Upper lobe of left lung (tissue), 6 donors: ENCODE measurements at regions not wholly inside any gene's neighbourhood (a gene's known extent, or its start where the extent isn't known, plus 50 kb on each side); places are given as distances from the start of the nearest gene placed in this dataset.

Source experiments
- ATAC-seq, 2 donors: fragments of 200-7000 bp; cut with Tn5 transposase; one replicate each; pipeline ENCODE4 v1.9.1; 2022; ENCODE audit warnings: mild to moderate bottlenecking in 2 of 2, moderate library complexity in 2 of 2; ENCODE audit not compliant: low FRiP score in 2 of 2
- DNase-seq, 2 donors: peaks; one replicate each; pipeline ENCODE4 v3.0.0-alpha.2; 2019 to 2020
- H3K27ac ChIP-seq, 4 donors: fragments of 200-600 bp; sonication (generic); one replicate each; pipeline ENCODE4 v1.5.1; 2016 to 2019
- H3K27me3 ChIP-seq, 4 donors: fragments of 200-600 bp; sonication (generic); one replicate each; pipeline ENCODE4 v1.5.1; 2017 to 2019
- H3K36me3 ChIP-seq, 4 donors: fragments of 200-600 bp; sonication (generic); one replicate each; pipeline ENCODE4 v1.5.1; 2016 to 2019
- H3K4me1 ChIP-seq, 4 donors: fragments of 200-600 bp; sonication (generic); one replicate each; pipeline ENCODE4 v1.5.1; 2018 to 2019
- H3K4me3 ChIP-seq, 4 donors: fragments of 200-600 bp; sonication (generic); one replicate each; pipeline ENCODE4 v1.5.1; 2017 to 2019; ENCODE audit warnings: mild to moderate bottlenecking in 2 of 4, moderate library complexity in 1 of 4
- H3K9me3 ChIP-seq, 4 donors: fragments of 200-600 bp; sonication (generic); one replicate each; pipeline ENCODE4 v1.5.1; 2018 to 2019
- CTCF ChIP-seq, 6 experiments: fragments of 450-650 bp in 4 of 6; fragments of 200-600 bp in 2 of 6; sonication (generic) in 2 of 6; IDR thresholded peaks; one replicate each; pipeline ENCODE4 v1.5.1; 2016 to 2019; ENCODE audit warnings: antibody characterized with exemption in 6 of 6
- EP300 ChIP-seq, 4 donors: sonication (generic); formaldehyde crosslinking; IDR thresholded peaks; one replicate each; pipeline ENCODE4 v1.5.1; 2017; ENCODE audit warnings: antibody characterized with exemption in 4 of 4, control low read depth in 2 of 4
- POLR2A ChIP-seq, 4 donors: fragments of 450-650 bp; IDR thresholded peaks; one replicate each; pipeline ENCODE4 v1.5.1; 2016 to 2017; ENCODE audit warnings: antibody characterized with exemption in 4 of 4, mild to moderate bottlenecking in 2 of 4
- POLR2AphosphoS5 ChIP-seq, 2 donors: sonication (generic); formaldehyde crosslinking; IDR thresholded peaks; one replicate each; pipeline ENCODE4 v1.5.1; 2017; ENCODE audit warnings: antibody characterized with exemption in 2 of 2
- WGBS, 2 donors: methylation state at CpG; one replicate each; pipeline ENCODE4 v1.1.5; 2017 to 2018; 5-methylcytosine and 5-hydroxymethylcytosine counted together
- donor health status: DM: no; HTN: no; CAD: no; lungs with moderate emphysema.
- donor health status: DM: no; HTN: yes; CAD: no; lungs with severe emphysema.

DNA sequence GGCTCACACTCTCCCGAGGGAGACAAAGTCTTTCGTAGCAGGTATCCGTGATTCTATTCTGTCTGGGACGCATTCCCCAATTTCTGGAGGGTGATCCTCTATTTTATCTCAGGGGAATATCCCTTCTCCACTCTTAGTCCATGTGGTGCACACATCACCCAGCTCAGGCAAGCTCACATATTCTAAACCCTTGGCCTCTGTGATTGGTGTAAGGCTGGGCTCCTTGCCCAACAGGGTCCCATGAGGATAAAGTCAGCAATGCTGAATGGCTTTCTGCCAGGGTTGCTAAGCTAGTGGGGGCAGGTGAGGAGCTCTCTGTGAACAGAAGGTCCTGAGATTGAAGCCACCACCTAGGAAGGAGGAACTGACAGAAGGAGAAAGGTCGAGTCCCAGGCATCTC is 137.2 kb downstream of the CDH26 start:
- whole genome bisulfite sequencing, 2 donors, result 80 to 89% methylated on average over 5 of the region's 5 CpGs

DNA sequence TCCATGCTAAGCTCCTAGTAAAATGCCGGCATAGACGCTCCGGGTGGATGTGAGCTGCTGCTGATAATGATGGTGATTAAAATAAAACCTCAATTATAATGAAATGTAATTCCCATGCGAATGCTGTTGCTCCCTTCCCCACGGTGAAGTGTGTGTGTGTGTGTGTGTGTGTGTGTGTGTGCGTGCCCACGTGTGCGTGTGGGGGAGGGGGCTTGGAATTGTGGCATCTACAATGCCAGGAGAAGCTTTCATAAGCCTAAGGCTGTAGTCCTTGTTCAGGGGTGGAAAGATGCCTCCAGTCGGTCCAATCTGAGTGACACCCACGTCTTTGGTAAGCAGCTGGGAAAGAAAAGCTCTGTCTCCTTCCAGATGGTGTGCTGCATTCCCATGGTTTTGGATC is 137.9 kb downstream of the CDH26 start:
- Histone ChIP-seq H3K4me3 (no peak overlapping the region), H3K36me3 (no peaks in the 10 kb centered on the region), H3K9me3 (peaks cover 0 to 8% (median 2%) of the 10 kb centered on the region in 4 donors), H3K27ac (no peak overlapping the region), H3K4me1 (peaks cover 0 to 6% (median 4%) of the 10 kb centered on the region in 4 donors), H3K27me3 (no peaks in the 10 kb centered on the region)
- DNase-seq (no peak), ATAC-seq (no peak)
- TF ChIP-seq POLR2A (IDR thresholded peaks at IDR 0.05), result no peak
- no peak for TF ChIP-seq POLR2AphosphoS5 (IDR thresholded peaks at IDR 0.05)
- no peak for TF ChIP-seq EP300 (IDR thresholded peaks at IDR 0.05)
- TF ChIP-seq CTCF (IDR thresholded peaks at IDR 0.05), result no peak
- WGBS, 2 donors, result 83 to 89% methylated on average over 8 to 10 of the region's 10 CpGs

More for the DNA sequence above, 137.2 kb downstream of the CDH26 start:
- ATAC-seq (no peak), DNase-seq (no peak)
- Histone ChIP-seq H3K9me3 (peaks cover 0 to 8% (median 2%) of the 10 kb centered on the region in 4 donors), H3K4me3 (no peak overlapping the region), H3K27me3 (no peaks in the 10 kb centered on the region), H3K4me1 (no peaks in the 10 kb centered on the region), H3K36me3 (no peaks in the 10 kb centered on the region), H3K27ac (no peak overlapping the region)
- no peak for TF ChIP-seq POLR2AphosphoS5 (IDR thresholded peaks at IDR 0.05)
- no peak for TF ChIP-seq CTCF (IDR thresholded peaks at IDR 0.05)
- TF ChIP-seq POLR2A (IDR thresholded peaks at IDR 0.05), result no peak
- TF ChIP-seq EP300 (IDR thresholded peaks at IDR 0.05), result no peak

DNA sequence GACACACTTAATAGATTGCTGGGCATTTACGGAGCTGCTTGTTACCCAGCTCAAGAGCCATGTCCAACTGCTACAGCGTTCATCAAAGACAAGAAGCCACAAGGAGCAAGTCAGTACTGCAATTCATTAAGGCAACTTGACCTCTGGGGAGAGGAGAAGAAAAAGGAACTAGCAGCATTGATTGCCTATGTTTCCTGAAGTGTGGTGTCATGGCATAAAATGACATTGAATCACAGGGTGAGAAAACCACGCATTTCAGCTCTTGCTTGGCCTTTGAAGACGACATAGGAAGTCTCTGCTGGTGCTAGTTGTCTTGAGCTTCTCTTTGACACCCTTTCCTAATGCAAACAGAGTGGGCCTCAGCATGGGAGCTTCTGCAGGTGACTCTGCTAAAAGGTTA is 139.1 kb downstream of the CDH26 start:
- Histone ChIP-seq H3K36me3 (no peaks in the 10 kb centered on the region), H3K4me1 (peaks cover 0 to 14% (median 8%) of the 10 kb centered on the region in 4 donors), H3K9me3 (peaks cover 0 to 8% (median 1%) of the 10 kb centered on the region in 4 donors), H3K4me3 (no peak overlapping the region), H3K27me3 (no peaks in the 10 kb centered on the region), H3K27ac (peak overlapping the region in 2 of 4 donors; percentile 0 to 4)
- ATAC-seq, result peak in 1 of 2 donors; percentile 53
- peak in 1 of 2 donors; percentile 46 for DNase-seq
- TF ChIP-seq EP300 (IDR thresholded peaks at IDR 0.05), result peak in 1 of 4 donors; percentile 42
- TF ChIP-seq POLR2A (IDR thresholded peaks at IDR 0.05), result no peak
- 55 to 69% methylated on average over 4 of the region's 4 CpGs for WGBS, 2 donors

DNA sequence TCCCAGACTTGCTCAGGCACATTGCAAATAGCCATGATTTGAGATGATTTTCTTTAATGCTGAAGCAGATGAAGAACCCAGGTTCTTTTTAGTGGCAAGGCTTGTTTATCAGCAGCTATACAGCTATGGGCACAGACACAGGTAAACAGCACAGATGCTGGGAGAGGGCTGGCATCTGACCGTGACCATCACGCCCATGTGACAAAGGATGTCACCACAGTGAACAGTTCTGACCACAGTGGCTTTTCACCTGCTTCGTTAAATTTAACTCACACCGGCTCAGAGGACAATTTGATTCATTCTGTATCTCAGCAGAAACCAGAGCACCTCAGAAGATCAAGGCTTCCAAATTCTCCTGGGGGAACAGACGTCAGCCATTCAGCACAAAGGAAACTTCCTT is 142.6 kb downstream of the CDH26 start:
- H3K4me1 ChIP-seq, result peaks cover 0 to 15% (median 14%) of the 10 kb centered on the region in 4 donors
- no peak overlapping the region for H3K4me3 ChIP-seq
- ATAC-seq (no peak), DNase-seq (no peak)
- no peaks in the 10 kb centered on the region for H3K36me3 ChIP-seq
- no peaks in the 10 kb centered on the region for H3K27me3 ChIP-seq
- no peak for TF ChIP-seq EP300 (IDR thresholded peaks at IDR 0.05)
- TF ChIP-seq CTCF (IDR thresholded peaks at IDR 0.05), result no peak
- TF ChIP-seq POLR2AphosphoS5 (IDR thresholded peaks at IDR 0.05), result no peak
- TF ChIP-seq POLR2A (IDR thresholded peaks at IDR 0.05), result no peak
- H3K9me3 ChIP-seq, result no peaks in the 10 kb centered on the region
- H3K27ac ChIP-seq, result peak overlapping the region; percentile 28 to 74 (median 58)
- WGBS, 2 donors, result 42 to 47% methylated on average over 5 of the region's 5 CpGs

DNA sequence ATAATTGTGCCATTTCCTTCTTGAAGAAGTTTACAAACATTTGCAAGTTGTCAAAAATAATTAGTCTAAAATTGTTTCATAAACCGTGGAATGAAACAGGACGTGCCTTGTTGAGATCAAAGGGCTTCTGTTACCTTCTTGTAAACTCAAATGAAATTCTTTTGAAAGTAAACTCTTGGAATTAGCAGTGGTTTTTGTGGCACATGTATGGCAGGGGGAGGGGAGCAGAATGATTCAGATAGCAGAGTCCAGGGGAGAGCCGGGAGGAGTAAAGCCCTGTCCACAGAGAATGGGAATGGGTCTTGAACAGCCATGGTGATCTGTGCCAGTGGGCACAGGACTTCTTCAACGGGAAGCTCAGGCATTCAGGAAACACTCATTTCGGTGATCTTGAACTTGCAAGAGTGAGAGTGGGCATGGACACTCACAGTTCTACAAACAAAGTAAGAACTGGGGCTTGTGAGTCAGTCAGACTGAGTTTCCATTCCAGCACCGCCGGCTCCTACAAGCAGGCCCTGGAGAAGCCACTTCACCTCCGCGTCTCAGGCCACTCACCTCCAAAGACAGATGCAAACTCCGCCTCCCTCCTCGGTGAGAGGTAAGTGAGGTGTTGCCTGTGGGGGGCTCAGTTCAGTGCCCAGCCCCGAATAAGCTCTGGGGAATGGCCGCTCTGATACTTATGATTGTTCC is 143.1 kb downstream of the CDH26 start:
- DNase-seq (peak in 1 of 2 donors; percentile 87), ATAC-seq (peak in 1 of 2 donors; percentile 84)
- Histone ChIP-seq H3K4me3 (no peak overlapping the region), H3K4me1 (peaks cover 0 to 15% (median 14%) of the 10 kb centered on the region in 4 donors), H3K27ac (peak overlapping the region; percentile 28 to 74 (median 58)), H3K36me3 (no peaks in the 10 kb centered on the region), H3K27me3 (no peaks in the 10 kb centered on the region), H3K9me3 (no peaks in the 10 kb centered on the region)
- no peak for TF ChIP-seq EP300 (IDR thresholded peaks at IDR 0.05)
- no peak for TF ChIP-seq CTCF (IDR thresholded peaks at IDR 0.05)
- TF ChIP-seq POLR2AphosphoS5 (IDR thresholded peaks at IDR 0.05), result no peak
- no peak for TF ChIP-seq POLR2A (IDR thresholded peaks at IDR 0.05)
- 40 to 55% methylated on average over 12 to 13 of the region's 13 CpGs for WGBS, 2 donors
